RWPE2 (cell line): ENCODE measurements at regions not wholly inside any gene's neighbourhood (a gene's known extent, or its start where the extent isn't known, plus 50 kb on each side); places are given as distances from the start of the nearest gene placed in this dataset.

Source experiments
- ATAC-seq: fragments of 200-7000 bp; cut with Tn5 transposase; 3 replicates; pipeline ENCODE4 v1.9.1; 2021; ENCODE audit warnings: low read depth
- DNase-seq: peaks from one replicate; pipeline ENCODE4 v3.0.0-alpha.2; 2020; ENCODE audit warnings: low spot score
- H3K27ac ChIP-seq: fragments of 450-650 bp; 2 replicates; pipeline ENCODE4 v1.5.1; 2017; ENCODE audit warnings: mild to moderate bottlenecking; ENCODE audit not compliant: poor library complexity, severe bottlenecking
- H3K27me3 ChIP-seq: fragments of 250-450 bp; sonication (Bioruptor Pico); 2 replicates; pipeline ENCODE4 v1.5.1; 2021; ENCODE audit warnings: mild to moderate bottlenecking, moderate library complexity; ENCODE audit not compliant: insufficient read depth, poor library complexity, severe bottlenecking
- H3K36me3 ChIP-seq: fragments of 250-450 bp; sonication (Bioruptor Pico); 2 replicates; pipeline ENCODE4 v1.5.1; 2020; ENCODE audit warnings: low read depth, mild to moderate bottlenecking, moderate library complexity
- H3K4me1 ChIP-seq: fragments of 250-450 bp; sonication (Bioruptor Pico); 2 replicates; pipeline ENCODE4 v1.5.1; 2021; ENCODE audit warnings: mild to moderate bottlenecking, moderate library complexity; ENCODE audit not compliant: insufficient read depth, poor library complexity, severe bottlenecking
- H3K4me3 ChIP-seq: fragments of 250-450 bp; sonication (Bioruptor Pico); 2 replicates; pipeline ENCODE4 v1.5.1; 2021; ENCODE audit warnings: mild to moderate bottlenecking, moderate library complexity; ENCODE audit not compliant: severe bottlenecking
- H3K9me3 ChIP-seq: fragments of 250-450 bp; sonication (Bioruptor Pico); 2 replicates; pipeline ENCODE4 v1.5.1; 2021; ENCODE audit warnings: mild to moderate bottlenecking, moderate library complexity; ENCODE audit not compliant: severe bottlenecking
- TF ChIP-seq, protein P1 (sequence below): fragments of 450-650 bp; IDR thresholded peaks from one replicate; pipeline ENCODE4 v1.5.1; 2017; ENCODE audit warnings: mild to moderate bottlenecking, moderate library complexity; ENCODE audit not compliant: poor library complexity, severe bottlenecking

- ATAC-seq (no peak), DNase-seq (no peak)
- Histone ChIP-seq H3K4me1 (no peaks in the 10 kb centered on the region), H3K4me3 (no peak overlapping the region), H3K9me3 (no peaks in the 10 kb centered on the region), H3K36me3 (no peaks in the 10 kb centered on the region), H3K27me3 (no peaks in the 10 kb centered on the region), H3K27ac (no peak overlapping the region)
- TF ChIP-seq, protein P1, sequence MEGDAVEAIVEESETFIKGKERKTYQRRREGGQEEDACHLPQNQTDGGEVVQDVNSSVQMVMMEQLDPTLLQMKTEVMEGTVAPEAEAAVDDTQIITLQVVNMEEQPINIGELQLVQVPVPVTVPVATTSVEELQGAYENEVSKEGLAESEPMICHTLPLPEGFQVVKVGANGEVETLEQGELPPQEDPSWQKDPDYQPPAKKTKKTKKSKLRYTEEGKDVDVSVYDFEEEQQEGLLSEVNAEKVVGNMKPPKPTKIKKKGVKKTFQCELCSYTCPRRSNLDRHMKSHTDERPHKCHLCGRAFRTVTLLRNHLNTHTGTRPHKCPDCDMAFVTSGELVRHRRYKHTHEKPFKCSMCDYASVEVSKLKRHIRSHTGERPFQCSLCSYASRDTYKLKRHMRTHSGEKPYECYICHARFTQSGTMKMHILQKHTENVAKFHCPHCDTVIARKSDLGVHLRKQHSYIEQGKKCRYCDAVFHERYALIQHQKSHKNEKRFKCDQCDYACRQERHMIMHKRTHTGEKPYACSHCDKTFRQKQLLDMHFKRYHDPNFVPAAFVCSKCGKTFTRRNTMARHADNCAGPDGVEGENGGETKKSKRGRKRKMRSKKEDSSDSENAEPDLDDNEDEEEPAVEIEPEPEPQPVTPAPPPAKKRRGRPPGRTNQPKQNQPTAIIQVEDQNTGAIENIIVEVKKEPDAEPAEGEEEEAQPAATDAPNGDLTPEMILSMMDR, result no peak
Observed at GRCh38 chr3:17844236-17844635, 101.8 kb upstream of the TBC1D5 start.

- H3K27me3 ChIP-seq, result no peaks in the 10 kb centered on the region
- TF ChIP-seq, protein P1, result peak; percentile 92
- no peaks in the 10 kb centered on the region for H3K4me1 ChIP-seq
- H3K27ac ChIP-seq, result no peak overlapping the region
- no peaks in the 10 kb centered on the region for H3K9me3 ChIP-seq
- peak; percentile 90 for ATAC-seq
- no peaks in the 10 kb centered on the region for H3K36me3 ChIP-seq
- no peak overlapping the region for H3K4me3 ChIP-seq
- DNase-seq, result no peak
Observed at GRCh38 chr3:17841190-17841828, 98.9 kb upstream of the TBC1D5 start.

DNA sequence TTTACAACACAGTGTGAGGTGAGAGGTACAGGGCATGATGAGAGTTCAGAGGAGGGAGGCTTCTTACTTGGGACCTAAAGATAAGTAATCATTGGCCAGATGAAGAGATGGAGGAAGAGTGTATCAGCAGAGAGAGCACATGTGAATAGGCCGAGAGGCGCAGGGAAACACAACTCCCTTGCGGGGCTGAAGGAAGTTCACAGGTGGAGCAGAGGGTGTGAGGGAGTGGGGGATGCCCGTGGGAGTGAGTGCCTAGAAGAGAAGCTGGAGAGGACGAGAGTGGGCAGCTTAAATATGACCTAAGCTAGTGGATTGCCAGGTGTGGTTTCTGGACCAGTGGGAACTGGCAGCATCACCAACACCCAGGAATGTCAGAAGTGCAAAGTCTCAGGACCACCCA, 98.2 kb upstream of the TBC1D5 start:
- no peak overlapping the region for H3K4me3 ChIP-seq
- no peak overlapping the region for H3K27ac ChIP-seq
- no peaks in the 10 kb centered on the region for H3K36me3 ChIP-seq
- DNase-seq (no peak), ATAC-seq (no peak)
- no peaks in the 10 kb centered on the region for H3K9me3 ChIP-seq
- TF ChIP-seq, protein P1, result no peak
- H3K27me3 ChIP-seq, result no peaks in the 10 kb centered on the region
- no peaks in the 10 kb centered on the region for H3K4me1 ChIP-seq

DNA sequence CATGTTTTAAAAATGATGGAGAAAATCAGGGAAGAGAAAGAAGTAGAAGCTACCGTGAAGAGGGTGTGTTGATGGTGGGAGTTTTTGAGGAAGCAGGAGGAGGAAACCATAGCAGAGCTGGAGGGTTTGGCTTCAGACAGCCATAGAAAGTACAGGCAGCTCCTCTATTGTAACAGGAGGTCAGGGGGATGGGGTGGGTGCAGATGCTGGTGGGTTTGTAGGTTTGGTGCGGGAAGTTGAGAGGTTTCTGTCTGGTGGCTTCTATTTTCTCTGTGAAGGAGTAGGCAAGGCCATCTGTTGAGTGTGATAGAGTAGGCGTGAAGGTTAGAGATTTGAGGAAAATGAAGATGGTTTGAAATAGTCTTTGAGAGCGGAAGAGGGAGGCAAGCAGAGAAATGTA, 97.7 kb upstream of the TBC1D5 start:
- no peak overlapping the region for H3K4me3 ChIP-seq
- no peaks in the 10 kb centered on the region for H3K36me3 ChIP-seq
- H3K27me3 ChIP-seq, result no peaks in the 10 kb centered on the region
- no peaks in the 10 kb centered on the region for H3K9me3 ChIP-seq
- no peaks in the 10 kb centered on the region for H3K4me1 ChIP-seq
- DNase-seq (no peak), ATAC-seq (no peak)
- no peak overlapping the region for H3K27ac ChIP-seq
- TF ChIP-seq, protein P1, result no peak

- Histone ChIP-seq H3K9me3 (no peaks in the 10 kb centered on the region), H3K27ac (no peak overlapping the region), H3K4me1 (peaks cover 11% of the 10 kb centered on the region), H3K36me3 (no peaks in the 10 kb centered on the region), H3K27me3 (no peaks in the 10 kb centered on the region), H3K4me3 (no peak overlapping the region)
- ATAC-seq, result no peak
- TF ChIP-seq, protein P1, result no peak
- DNase-seq, result no peak
Observed at GRCh38 chr3:17836919-17837318, 94.5 kb upstream of the TBC1D5 start.
